Fibroblast of skin of abdomen (primary cell): ENCODE measurements at regions not wholly inside any gene's neighbourhood (a gene's known extent, or its start where the extent isn't known, plus 50 kb on each side); places are given as distances from the start of the nearest gene placed in this dataset.
"Not testable (repeated sequence)": the region's sequence is repeated elsewhere in the genome, so short reads cannot be mapped to it uniquely, and the experiment has no call there.

Source experiments
- DNase-seq: peaks from one replicate; pipeline ENCODE4 v3.0.0-alpha.2; 2013

DNA sequence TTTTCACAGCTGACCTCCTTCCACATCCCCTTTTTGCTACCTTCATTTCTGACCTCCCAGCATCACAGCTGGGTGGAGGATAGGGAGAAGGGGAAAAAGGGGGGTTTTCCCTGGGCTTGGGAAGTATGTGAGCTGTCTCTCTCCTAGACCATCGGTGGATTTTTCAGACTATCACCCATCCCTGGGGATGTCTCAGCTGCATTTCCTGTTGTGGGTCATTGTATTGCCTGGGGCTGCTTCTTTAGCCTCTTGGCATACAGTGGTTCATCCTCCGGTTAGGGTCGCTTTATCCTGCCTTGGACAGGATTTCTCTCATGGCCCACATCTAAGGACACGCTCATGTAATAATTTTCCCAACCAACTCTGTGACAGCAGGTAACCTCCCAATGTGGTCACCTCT lies 142.5 kb upstream of the ARG1 start:
- DNase-seq: no peak

DNA sequence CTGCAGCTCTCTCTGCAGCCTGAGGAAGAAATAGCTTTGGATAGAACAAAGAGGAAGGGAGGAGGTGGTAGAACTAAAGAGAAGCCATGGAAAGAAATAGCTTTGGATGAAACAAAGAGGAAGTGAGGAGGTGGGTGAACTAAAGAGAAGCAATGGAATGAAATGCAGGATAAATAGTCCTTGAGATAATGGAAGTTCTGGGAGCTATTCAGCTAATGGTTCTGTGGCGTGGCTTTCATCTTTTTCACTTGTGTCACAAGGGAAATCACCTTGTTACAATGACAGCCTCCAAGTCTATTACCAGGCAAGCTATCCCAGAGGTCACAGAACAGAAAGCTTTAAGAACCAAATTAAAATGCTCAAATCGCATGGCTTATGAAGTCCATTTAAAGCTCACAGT lies 141.3 kb upstream of the ARG1 start:
- DNase-seq: no peak

- DNase-seq: no peak
Observed at GRCh38 chr6:131433927-131434326, 139.1 kb upstream of the ARG1 start.

GRCh38 chr6:131436358-131436757 lies 136.7 kb upstream of the ARG1 start:
- DNase-seq: no peak

DNA sequence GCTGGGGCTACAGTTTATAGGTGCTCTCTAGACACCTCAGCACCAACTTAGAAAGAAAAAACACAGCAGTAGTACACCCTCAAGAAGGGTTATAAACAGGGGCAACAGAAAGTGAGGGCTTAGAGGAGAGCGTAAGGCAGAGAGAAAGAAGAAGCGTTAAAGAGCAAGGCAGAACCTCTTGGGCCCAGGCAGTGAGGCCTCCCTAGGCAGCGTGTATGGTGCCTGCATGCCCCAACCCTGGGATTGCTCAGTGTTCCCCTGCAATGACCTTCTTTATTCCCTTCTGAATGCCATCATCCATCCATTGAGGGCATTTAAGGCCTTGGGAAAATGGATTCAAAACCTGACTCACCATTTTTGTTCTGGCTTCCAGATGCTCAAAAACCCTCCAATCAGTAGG lies 130.0 kb upstream of the ARG1 start:
- DNase-seq: no peak

- DNase-seq: no peak
Observed at GRCh38 chr6:131443514-131443913, 129.5 kb upstream of the ARG1 start.

DNA sequence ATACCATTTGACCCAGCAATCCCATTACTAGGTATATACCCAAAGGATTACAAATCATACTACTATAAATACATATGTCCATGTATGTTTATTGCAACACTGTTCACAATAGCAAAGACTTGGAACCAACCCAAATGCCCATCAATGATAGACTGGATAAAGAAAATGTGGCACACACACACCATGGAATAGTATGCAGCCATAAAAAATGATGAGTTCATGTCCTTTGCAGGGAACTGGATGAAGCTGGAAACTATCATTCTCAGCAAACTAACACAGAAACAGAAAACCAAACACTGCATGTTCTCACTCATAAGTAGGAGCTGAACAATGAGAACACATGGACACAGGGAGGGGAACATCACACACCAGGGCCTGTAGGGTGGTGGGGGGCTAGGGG lies 127.7 kb upstream of the ARG1 start:
- not testable (repeated sequence) for DNase-seq

- DNase-seq: no peak
Observed at GRCh38 chr6:131450861-131451260, 122.2 kb upstream of the ARG1 start.

DNA sequence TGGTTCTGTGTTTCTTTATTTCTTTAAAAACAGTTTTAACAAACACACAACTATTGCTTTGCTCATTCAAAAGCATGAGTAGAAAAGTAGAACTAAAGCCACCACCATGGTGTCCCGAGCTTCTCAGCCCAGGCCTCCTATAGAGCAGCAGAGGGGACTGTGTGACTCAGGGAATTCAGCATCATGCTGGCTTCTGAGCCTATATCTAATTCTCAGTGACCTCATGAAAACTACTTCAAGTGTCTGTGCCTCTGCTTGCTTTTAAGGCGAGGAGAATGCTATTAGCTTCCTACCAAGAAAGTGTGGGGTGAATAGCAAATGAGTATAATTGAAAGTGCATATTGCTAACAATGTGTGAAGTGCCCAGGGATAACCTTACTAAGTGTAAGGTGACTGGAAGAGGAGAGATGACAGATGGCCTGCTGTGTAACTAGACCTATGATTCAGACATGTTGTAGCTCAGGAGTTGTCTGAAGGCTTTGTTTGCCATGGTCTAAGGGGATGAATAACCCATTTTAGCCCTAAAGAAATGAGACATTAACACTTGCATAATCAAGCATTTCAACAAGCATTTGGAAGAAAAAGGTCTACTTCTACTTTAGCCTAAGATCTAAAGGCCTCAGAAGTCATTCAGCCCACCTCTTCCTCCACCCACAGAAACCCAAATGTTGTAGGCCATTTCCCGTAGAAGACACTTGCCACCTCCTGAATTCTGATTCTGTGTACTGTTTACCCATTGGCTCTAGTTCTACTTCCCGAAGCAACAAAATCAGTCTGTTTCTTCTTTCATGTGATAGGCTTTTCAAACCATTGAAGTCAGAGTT lies 121.5 kb upstream of the ARG1 start:
- DNase-seq: no peak

DNA sequence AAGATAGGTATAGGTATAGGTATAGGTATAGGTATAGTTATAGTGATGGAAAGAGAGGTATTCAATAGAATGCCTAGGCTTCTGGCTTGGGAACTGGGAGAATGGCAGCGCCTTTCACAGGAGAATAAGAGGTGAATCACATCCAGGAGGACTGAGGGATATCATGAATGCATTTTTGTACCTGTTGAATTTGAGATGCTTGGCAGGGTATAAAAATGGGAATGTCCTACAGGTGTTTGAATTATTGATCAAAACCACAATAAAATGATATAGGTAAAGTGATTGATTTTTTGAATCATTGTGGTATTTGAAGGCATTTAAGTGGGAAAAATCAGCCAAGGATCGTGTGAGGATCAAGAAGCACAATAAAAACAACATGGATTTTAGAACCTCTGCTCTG lies 119.2 kb upstream of the ARG1 start:
- no peak for DNase-seq

DNA sequence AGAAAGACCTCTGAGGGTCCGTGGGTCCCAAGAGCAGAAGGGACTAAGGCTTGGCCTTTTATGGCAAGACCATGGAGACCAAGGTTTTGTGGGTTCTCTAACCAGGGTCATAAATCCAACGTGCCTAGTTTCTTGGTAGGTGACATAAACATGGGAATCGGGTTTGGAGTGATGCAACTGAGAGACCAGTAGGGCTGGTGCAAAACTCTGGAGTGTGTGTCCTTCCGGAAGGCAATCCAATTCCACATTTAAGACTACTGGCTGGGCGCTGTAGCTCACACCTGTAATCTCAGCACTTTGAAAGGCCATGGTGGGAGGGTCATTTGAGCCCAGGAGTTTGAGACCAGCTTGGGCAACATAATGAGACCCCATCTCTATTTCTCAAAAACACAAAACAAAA lies 116.5 kb upstream of the ARG1 start:
- DNase-seq: no peak

DNA sequence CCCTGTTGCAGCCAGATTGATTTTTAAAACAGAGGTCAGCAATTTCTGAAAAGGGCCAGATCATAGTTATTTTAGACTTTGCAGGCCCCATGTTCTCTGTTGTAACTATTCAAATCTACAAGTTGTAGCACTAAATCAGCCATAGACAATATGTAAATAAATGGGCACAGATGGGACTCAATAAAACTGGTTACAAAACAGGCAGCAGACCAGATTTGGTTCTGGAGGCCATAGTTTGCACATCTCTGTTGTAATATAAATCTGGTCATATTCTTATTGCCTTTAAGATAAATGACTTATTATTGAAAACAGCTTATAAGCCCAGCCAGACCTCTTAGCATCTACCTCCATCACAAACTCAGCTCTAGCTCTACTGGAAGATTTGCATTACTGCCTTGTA lies 114.0 kb upstream of the ARG1 start:
- DNase-seq: no peak

GRCh38 chr6:131460614-131461000 lies 112.4 kb upstream of the ARG1 start:
- DNase-seq: no peak

GRCh38 chr6:131469130-131469529 lies 103.9 kb upstream of the ARG1 start:
- DNase-seq: no peak

- DNase-seq: no peak
Observed at GRCh38 chr6:131470534-131470933, 102.5 kb upstream of the ARG1 start.

GRCh38 chr6:131471331-131471730 lies 101.7 kb upstream of the ARG1 start:
- no peak for DNase-seq

DNA sequence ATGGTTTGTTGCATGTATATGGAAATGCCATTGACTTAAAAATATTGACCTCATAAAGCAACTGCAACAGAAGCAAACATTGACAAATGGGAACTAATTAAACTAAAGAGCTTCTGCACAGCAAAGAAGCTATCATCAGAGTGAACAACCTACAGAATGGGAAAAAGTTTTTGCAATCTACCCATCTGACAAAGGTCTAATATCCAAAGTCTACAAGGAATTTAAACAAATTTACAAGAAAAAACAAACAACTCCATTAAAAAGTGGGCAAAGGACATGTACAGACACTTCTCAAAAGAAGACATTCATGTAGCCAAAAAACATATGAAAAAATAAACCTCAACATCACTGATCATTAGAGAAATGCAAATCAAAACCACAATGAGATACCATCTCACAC lies 99.7 kb upstream of the ARG1 start:
- not testable (repeated sequence) for DNase-seq

GRCh38 chr6:131476362-131476761 lies 96.7 kb upstream of the ARG1 start:
- DNase-seq: no peak

- not testable (repeated sequence) for DNase-seq
Observed at GRCh38 chr6:131478740-131479211, 94.2 kb upstream of the ARG1 start.

DNA sequence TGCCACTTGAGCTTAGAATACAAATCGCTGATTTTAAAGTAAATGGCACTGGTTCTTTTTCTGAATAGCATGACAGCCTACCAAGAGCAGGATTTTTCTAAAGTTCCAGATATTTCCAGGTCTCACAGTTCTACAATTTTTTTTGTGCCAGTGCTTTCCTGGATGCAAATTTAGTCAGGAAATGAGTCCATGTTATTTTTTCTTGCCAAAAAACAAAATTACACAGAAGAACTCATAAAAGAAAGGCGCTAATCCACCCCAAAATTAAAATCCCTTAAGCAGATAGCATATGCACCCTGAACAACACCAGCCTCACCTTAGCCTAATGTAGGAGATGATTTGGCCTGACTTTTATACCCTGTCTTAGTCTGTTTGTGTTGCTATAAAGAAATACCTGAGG lies 86.4 kb upstream of the ARG1 start:
- DNase-seq: no peak

DNA sequence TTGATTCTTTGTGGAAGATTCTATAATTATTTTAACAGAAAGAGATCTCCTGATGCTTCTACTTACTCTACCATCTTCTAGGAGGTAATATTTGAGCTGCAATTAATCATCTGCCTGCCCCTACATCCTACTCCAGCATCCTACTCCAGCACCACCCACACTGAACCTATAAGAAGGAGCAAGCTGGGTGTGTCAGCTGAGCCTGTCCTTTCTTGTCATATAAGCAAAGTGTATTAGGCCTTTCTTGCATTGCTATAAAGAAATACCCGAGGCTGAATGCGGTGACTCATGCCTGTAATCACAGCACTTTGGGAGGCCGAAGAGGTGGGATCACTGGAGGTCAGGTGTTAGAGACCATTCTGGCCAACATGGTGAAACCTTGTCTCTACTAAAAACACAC lies 84.2 kb upstream of the ARG1 start:
- DNase-seq: no peak

- no peak for DNase-seq
Observed at GRCh38 chr6:131490441-131490840, 82.6 kb upstream of the ARG1 start.

- DNase-seq: no peak
Observed at GRCh38 chr6:131492932-131493573, 80.0 kb upstream of the ARG1 start.

- not testable (repeated sequence) for DNase-seq
Observed at GRCh38 chr6:131504387-131504786, 68.6 kb upstream of the ARG1 start.
